ENCODE measurements at regions not wholly inside any gene's neighbourhood (a gene's known extent, or its start where the extent isn't known, plus 50 kb on each side); places are given as distances from the start of the nearest gene placed in this dataset.
A peak's percentile ranks its signal among the peaks of the same experiment; 100 is the strongest.
"Not testable (repeated sequence)": the region's sequence is repeated elsewhere in the genome, so short reads cannot be mapped to it uniquely, and the experiment has no call there.

DNA sequence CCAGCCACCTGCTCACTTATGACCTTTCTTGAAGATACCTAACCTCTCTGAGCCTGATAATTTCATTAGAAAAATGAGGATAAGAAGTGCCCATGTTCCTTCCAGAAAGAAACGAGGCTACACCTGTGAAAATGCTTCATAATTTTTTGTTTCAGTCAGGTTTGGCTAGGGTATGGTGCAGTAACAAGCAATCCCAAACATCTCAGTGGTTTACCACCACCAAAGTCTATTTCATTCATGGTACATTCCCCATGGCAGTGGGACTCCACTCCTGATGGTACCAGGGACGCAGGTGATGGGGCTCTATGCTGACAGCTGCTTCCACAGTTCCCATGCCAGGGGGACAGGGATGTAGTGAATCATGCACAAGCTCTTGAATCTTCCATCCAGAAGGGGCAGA lies 147.6 kb upstream of the CES5A start:
- DNase-seq = no peak
- Mint-ChIP-seq H3K27me3 (ENCODE audit: low read depth) (peaks cover 6% of the 10 kb centered on the region), H3K4me1 (ENCODE audit: low read depth) (no peaks in the 10 kb centered on the region), H3K9me3 (no peaks in the 10 kb centered on the region), H3K36me3 (ENCODE audit: insufficient read depth) (no peaks in the 10 kb centered on the region), H3K4me3 (no peak overlapping the region)
- no peak for ATAC-seq

DNA sequence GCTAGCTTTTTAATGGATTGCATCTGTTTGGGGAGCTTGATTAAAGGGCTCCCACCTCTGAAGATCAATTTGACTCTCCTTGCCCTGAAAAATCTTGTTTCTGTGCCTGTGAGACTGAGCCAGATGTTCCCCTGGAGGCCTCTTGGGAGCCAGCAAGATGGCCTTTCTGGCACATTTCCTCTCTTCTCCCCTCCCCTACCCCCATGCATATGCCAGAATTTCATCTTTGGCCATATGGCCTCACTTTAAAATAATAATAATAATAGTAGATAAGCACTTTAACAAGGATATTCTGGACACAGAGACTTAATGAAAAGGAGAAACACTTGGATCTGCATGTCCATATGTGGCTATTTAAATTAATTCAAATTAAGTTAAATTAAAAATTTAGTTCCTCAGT lies 144.1 kb upstream of the CES5A start:
- H3K9me3 Mint-ChIP-seq = no peaks in the 10 kb centered on the region
- H3K4me1 Mint-ChIP-seq (ENCODE audit: low read depth) = no peaks in the 10 kb centered on the region
- H3K36me3 Mint-ChIP-seq (ENCODE audit: insufficient read depth) = no peaks in the 10 kb centered on the region
- H3K4me3 Mint-ChIP-seq = no peak overlapping the region
- DNase-seq = no peak
- H3K27me3 Mint-ChIP-seq (ENCODE audit: low read depth) = peaks cover 3% of the 10 kb centered on the region
- no peak for ATAC-seq

DNA sequence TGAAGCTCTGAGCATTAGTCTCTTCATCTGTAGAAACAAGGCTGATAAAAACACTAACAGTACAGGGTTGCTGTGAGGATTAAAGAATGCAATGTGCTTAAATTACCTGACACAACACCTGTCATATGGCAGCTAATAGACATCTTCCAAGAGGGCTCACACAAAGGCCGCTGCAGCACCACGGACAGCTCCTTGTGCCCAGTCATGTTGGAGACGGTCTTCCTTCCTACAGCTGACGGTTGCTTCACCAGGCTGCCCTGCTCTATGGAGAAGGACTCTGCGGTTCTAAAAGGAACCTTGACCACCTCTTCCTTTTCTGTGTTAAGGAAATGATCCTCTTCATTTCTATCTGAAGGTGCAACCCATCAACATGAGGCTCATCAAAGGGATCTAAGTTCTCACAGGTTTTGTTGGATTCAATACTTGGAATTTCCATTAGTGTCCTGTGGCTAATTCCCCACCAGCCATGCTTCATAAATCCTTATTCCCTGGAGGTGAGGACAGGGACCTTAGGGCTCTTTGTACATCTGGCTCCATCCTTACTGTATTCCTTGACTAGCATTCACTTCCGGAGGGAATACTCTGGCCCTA lies 138.9 kb upstream of the CES5A start:
- peak; percentile 11 for DNase-seq
- ATAC-seq = no peak
- Mint-ChIP-seq H3K9me3 (no peaks in the 10 kb centered on the region), H3K27me3 (ENCODE audit: low read depth) (peaks cover 12% of the 10 kb centered on the region), H3K4me1 (ENCODE audit: low read depth) (no peaks in the 10 kb centered on the region), H3K4me3 (no peak overlapping the region), H3K36me3 (ENCODE audit: insufficient read depth) (no peaks in the 10 kb centered on the region)

DNA sequence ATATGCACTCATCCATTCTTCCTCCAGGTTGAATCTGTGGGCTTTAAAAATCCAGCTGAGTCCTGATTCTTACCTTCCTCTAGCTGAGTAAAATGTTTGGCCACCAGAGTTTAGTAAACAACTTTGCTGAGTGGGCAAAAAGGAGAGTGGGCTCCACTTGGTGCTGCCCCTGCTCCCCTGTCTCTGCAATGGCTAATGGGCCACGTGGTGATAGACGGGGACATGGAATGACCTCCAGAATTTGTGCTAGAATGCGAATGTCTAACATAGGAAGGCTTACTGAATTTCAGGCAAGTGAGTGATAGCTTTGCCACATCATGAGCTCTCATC lies 137.3 kb upstream of the CES5A start:
- H3K4me3 Mint-ChIP-seq = no peak overlapping the region
- DNase-seq (no peak), ATAC-seq (no peak)
- H3K36me3 Mint-ChIP-seq (ENCODE audit: insufficient read depth) = no peaks in the 10 kb centered on the region
- H3K9me3 Mint-ChIP-seq = no peaks in the 10 kb centered on the region
- H3K4me1 Mint-ChIP-seq (ENCODE audit: low read depth) = no peaks in the 10 kb centered on the region
- peaks cover 12% of the 10 kb centered on the region for H3K27me3 Mint-ChIP-seq (ENCODE audit: low read depth)

DNA sequence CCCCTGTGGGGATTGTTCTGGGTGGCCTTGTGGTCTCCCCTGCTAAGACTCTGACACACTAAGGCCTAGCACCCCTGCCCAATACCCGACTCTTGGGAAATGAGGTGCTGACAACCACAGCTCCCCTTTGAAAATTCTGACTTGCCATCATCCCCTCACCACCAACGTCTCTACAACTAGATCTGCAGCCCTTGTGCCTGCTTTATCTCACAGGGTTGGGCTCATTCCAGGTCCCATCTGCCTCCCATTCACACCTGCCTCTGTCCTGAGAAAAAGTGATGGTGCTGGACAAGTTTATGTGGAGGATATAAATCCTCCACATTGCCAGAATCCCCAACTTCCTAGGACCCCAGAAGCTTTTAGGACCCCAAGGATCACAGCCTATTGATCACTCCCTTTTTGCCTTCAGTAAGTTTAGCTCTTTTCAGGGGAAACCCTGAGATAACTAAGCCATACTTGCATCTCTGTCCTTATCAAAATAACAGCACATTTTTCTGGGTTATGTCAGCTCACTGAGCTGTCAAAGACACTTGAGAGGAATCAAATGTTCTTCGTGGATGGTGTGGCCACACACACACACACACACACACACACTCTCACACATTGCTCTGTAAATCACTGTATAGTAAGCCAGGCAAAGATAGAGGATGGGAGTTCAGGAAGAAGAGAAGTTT lies 136.8 kb upstream of the CES5A start:
- no peak overlapping the region for H3K4me3 Mint-ChIP-seq
- H3K27me3 Mint-ChIP-seq (ENCODE audit: low read depth) = peaks cover 10% of the 10 kb centered on the region
- no peaks in the 10 kb centered on the region for H3K36me3 Mint-ChIP-seq (ENCODE audit: insufficient read depth)
- DNase-seq (no peak), ATAC-seq (no peak)
- H3K4me1 Mint-ChIP-seq (ENCODE audit: low read depth) = no peaks in the 10 kb centered on the region
- no peaks in the 10 kb centered on the region for H3K9me3 Mint-ChIP-seq

DNA sequence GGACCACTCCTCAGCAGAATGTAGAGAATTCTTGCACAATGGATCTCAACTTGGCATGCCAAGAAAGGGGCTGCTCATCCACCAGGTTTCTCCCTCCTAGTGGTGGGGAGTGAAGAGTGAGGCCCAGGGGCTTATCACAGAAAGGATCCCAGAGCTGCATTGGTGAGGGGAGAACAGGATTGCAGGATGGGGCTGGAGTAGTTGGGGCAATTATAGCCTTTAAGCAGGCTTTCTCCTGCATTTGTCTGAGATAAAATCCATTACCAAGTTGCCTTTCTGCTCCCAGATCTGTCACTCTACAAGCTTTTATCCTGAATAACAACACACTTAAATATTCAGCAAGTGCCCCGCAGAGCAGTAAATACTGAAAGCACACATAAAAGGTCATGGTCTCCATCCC lies 130.8 kb upstream of the CES5A start:
- H3K4me1 Mint-ChIP-seq (ENCODE audit: low read depth) = no peaks in the 10 kb centered on the region
- ATAC-seq (no peak), DNase-seq (no peak)
- no peaks in the 10 kb centered on the region for H3K36me3 Mint-ChIP-seq (ENCODE audit: insufficient read depth)
- no peaks in the 10 kb centered on the region for H3K9me3 Mint-ChIP-seq
- H3K27me3 Mint-ChIP-seq (ENCODE audit: low read depth) = peaks cover 17% of the 10 kb centered on the region
- no peak overlapping the region for H3K4me3 Mint-ChIP-seq

DNA sequence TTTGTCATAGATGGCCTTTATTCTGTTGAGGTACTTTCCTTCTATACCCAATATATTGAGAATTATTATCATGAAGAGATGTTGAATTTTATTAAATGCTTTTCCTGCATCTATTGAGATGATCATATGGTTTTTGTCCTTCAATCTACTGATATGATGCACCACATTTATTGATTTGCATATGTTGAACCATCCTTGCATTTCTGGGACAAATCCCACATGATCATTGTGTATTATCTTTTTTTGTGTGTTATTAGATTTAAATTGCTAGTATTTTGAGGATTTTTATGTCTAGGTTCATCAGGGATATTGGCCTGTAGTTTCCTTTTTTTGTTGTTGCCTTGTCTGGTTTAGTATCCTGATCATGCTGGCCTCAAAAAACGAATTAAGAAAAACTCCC lies 124.5 kb upstream of the CES5A start:
- peaks cover 20% of the 10 kb centered on the region for H3K9me3 Mint-ChIP-seq
- no peak for DNase-seq
- no peak for ATAC-seq
- H3K27me3 Mint-ChIP-seq (ENCODE audit: low read depth) = peaks cover 14% of the 10 kb centered on the region
- no peak overlapping the region for H3K4me3 Mint-ChIP-seq
- H3K36me3 Mint-ChIP-seq (ENCODE audit: insufficient read depth) = no peaks in the 10 kb centered on the region
- no peaks in the 10 kb centered on the region for H3K4me1 Mint-ChIP-seq (ENCODE audit: low read depth)

DNA sequence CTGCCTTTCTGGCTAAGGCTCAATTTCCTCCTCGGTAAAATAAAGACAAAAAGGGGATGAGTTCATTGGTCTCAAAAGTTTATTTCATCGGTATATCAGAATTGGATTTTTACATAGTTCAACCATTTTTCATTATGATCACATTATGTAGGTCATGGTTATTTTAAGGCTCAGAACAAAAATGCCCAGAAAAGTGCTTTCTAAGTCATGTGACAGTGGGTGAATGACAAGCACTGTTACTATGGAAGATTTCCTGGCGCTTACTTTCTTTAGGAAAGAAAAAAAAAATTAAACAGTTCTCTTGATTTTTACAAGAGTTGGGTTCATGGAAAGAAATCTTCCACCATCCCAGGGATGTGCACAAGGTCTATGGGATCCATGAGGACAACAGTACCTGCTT lies 117.9 kb upstream of the CES5A start:
- Mint-ChIP-seq H3K4me1 (ENCODE audit: low read depth) (no peaks in the 10 kb centered on the region), H3K9me3 (peaks cover 3% of the 10 kb centered on the region), H3K36me3 (ENCODE audit: insufficient read depth) (no peaks in the 10 kb centered on the region), H3K27me3 (ENCODE audit: low read depth) (peaks cover 18% of the 10 kb centered on the region), H3K4me3 (no peak overlapping the region)
- ATAC-seq (no peak), DNase-seq (no peak)

DNA sequence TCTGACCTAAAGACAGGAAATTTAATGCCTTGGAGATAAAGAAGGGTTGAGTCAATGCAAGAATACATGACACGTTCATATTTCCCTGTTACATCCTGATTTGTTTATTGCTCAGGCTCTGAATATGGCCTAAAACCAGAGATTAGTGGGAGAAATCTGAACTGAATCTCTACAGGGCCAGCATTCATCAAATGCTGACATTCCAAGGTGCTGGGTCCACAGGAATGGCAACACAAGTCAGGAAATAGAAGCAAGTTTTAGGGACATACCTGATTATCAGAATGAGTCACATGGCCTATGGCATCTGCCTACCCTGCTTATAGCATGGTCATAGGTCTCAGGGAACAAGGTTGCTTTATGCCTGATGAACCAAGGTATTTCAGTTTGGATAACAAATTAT lies 117.4 kb upstream of the CES5A start:
- no peak overlapping the region for H3K4me3 Mint-ChIP-seq
- no peak for DNase-seq
- no peaks in the 10 kb centered on the region for H3K36me3 Mint-ChIP-seq (ENCODE audit: insufficient read depth)
- H3K4me1 Mint-ChIP-seq (ENCODE audit: low read depth) = no peaks in the 10 kb centered on the region
- H3K9me3 Mint-ChIP-seq = no peaks in the 10 kb centered on the region
- ATAC-seq = no peak
- peaks cover 19% of the 10 kb centered on the region for H3K27me3 Mint-ChIP-seq (ENCODE audit: low read depth)

DNA sequence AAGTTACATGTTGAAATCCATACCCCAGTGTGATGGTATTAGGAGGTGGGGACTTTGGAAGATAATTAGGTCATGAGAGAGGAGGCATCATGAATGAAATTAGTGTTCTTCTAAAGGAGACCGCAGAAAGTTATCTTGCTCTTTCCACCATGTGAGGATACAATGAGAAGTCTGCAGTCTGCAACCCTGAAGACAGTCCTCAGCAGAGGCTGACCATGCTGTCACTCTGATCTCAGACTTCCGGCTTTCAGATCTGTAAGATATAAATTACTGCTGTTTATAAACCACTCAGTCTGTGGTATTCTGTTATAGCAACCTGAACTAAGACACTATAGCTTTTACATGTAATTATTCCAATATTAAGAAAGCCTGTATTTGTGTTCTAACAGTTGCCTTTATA lies 116.7 kb upstream of the CES5A start:
- H3K4me3 Mint-ChIP-seq = no peak overlapping the region
- ATAC-seq = no peak
- H3K27me3 Mint-ChIP-seq (ENCODE audit: low read depth) = peaks cover 21% of the 10 kb centered on the region

DNA sequence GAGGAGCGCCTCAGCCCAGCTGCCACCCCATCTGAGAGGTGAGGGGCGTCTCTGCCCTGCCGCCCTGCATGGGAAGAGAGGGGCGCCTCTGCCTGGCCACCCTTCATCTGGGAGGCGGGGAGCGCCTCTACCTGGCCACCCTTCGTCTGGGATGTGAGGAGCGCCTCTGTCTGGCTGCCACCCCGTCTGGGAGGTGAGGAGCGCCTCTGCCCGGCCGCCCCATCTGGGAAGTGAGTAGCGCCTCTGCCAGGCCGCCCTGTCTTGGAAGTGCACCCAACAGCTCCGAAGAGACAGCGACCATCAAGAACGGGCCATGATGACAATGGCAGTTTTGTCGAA lies 114.4 kb upstream of the CES5A start:
- DNase-seq (no peak), ATAC-seq (no peak)
- no peaks in the 10 kb centered on the region for H3K4me1 Mint-ChIP-seq (ENCODE audit: low read depth)
- H3K36me3 Mint-ChIP-seq (ENCODE audit: insufficient read depth) = no peaks in the 10 kb centered on the region
- peaks cover 13% of the 10 kb centered on the region for H3K27me3 Mint-ChIP-seq (ENCODE audit: low read depth)
- H3K9me3 Mint-ChIP-seq = no peaks in the 10 kb centered on the region
- no peak overlapping the region for H3K4me3 Mint-ChIP-seq

More for the DNA sequence above, 116.7 kb upstream of the CES5A start:
- no peaks in the 10 kb centered on the region for H3K36me3 Mint-ChIP-seq (ENCODE audit: insufficient read depth)
- no peaks in the 10 kb centered on the region for H3K4me1 Mint-ChIP-seq (ENCODE audit: low read depth)
- no peaks in the 10 kb centered on the region for H3K9me3 Mint-ChIP-seq
- no peak for DNase-seq

DNA sequence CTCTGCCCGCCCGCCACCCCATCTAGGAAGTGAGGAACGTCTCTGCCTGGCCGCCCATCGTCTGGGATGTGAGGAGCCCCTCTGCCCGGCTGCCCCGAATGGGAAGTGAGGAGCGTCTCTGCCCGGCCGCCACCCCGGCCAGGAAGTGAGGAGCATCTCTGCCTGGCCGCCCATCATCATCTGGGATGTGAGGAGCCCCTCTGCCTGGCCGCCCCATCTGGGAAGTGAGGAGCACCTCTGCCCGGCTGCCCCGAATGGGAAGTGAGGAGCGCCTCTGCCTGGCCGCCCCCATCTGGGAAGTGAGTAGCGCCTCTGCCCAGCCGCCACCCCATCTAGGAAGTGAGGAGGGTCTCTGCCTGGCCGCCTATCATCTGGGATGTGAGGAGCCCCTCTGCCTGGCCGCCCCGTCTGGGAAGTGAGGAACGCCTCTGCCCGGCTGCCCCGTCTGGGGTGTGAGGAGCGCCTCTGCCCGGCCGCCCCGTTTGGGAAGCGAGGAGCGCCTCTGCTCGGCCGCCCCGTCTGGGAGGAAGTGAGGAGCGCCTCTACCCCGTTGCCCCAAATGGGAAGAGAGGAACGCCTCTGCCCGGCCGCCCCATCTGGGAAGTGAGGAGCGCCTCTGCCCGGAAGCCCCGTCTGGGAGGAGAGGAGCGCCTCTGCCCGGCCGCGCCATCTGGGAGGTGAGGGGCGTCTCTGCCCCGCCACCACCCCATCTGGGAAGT lies 113.8 kb upstream of the CES5A start:
- not testable (repeated sequence) for H3K4me1 Mint-ChIP-seq (ENCODE audit: low read depth)
- H3K27me3 Mint-ChIP-seq (ENCODE audit: low read depth) = peaks cover 13% of the 10 kb centered on the region

DNA sequence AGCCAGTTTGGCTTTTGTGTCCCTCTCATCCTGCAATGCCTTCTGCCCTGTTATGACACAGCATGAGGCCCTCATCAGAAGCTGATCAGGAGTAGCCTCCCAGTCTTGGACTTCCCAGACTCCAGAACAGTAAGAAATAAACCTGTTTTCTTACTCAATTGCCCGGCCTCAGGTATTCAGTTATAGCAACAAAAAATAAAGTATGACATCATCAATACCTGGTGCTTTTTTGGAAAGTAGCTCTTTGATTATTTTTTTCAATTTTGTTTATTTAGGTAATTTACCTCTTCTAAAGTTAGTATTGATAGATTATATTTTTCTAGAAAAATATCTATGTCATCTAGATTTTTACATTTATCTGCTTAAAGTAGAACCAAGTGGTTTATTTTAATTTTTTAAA lies 112.8 kb upstream of the CES5A start:
- H3K4me1 Mint-ChIP-seq (ENCODE audit: low read depth) = no peaks in the 10 kb centered on the region
- H3K36me3 Mint-ChIP-seq (ENCODE audit: insufficient read depth) = no peaks in the 10 kb centered on the region
- no peak overlapping the region for H3K4me3 Mint-ChIP-seq
- no peaks in the 10 kb centered on the region for H3K9me3 Mint-ChIP-seq
- no peak for ATAC-seq
- DNase-seq = no peak
- peaks cover 10% of the 10 kb centered on the region for H3K27me3 Mint-ChIP-seq (ENCODE audit: low read depth)

More for the DNA sequence above, 113.8 kb upstream of the CES5A start:
- not testable (repeated sequence) for ATAC-seq; H3K4me3 Mint-ChIP-seq; H3K36me3 Mint-ChIP-seq (ENCODE audit: insufficient read depth); DNase-seq; H3K9me3 Mint-ChIP-seq

DNA sequence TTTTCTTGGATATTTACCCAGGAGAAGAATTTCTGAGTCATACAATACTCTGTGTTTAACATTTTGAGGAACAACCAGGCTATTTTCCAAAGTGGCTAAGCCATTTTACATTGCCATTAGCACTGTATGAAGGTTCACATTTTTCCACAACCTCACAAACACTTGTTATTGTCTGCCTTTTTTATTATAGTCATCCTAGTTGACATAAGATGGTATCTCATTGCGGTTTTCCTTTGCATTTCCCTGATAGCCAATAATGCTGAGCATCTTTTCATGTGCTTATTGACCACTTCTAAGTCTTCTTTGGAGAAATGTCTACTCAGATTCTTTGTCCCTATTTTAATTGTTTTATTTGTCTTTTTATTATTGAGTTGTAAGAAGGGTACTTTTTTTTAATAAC lies 107.4 kb upstream of the CES5A start:
- ATAC-seq (no peak), DNase-seq (no peak)
- Mint-ChIP-seq H3K4me3 (no peak overlapping the region), H3K27me3 (ENCODE audit: low read depth) (peaks cover 3% of the 10 kb centered on the region), H3K4me1 (ENCODE audit: low read depth) (no peaks in the 10 kb centered on the region), H3K36me3 (ENCODE audit: insufficient read depth) (no peaks in the 10 kb centered on the region), H3K9me3 (no peaks in the 10 kb centered on the region)

DNA sequence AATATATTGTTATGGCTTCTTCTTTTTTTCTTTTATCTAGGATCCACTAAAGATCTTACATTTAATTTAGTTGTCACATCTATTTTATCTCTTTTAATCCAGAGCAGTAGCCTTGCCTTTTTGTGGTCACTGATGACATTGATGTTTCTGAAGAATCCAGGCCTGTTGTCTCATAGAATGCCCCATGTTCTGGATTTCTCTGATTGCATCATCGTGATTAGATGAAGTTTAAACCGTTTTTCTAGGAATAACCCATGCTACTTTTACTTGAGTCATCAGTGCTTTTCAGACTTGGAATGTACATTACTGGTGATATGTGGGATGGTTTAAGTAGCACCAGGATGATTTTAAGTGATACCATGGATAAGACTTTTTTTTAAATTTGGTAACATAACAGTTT lies 106.4 kb upstream of the CES5A start:
- no peaks in the 10 kb centered on the region for H3K36me3 Mint-ChIP-seq (ENCODE audit: insufficient read depth)
- DNase-seq = no peak
- H3K4me1 Mint-ChIP-seq (ENCODE audit: low read depth) = no peaks in the 10 kb centered on the region
- no peaks in the 10 kb centered on the region for H3K27me3 Mint-ChIP-seq (ENCODE audit: low read depth)
- no peaks in the 10 kb centered on the region for H3K9me3 Mint-ChIP-seq
- ATAC-seq = no peak
- H3K4me3 Mint-ChIP-seq = no peak overlapping the region

All from activated T-cell treated with anti-CD3 and anti-CD28 coated beads, Interleukin-2, amount 50 U/mL, for 4 hours (primary cell).